ENCODE measurements at regions not wholly inside any gene's neighbourhood (a gene's known extent, or its start where the extent isn't known, plus 50 kb on each side); places are given as distances from the start of the nearest gene placed in this dataset.

DNA sequence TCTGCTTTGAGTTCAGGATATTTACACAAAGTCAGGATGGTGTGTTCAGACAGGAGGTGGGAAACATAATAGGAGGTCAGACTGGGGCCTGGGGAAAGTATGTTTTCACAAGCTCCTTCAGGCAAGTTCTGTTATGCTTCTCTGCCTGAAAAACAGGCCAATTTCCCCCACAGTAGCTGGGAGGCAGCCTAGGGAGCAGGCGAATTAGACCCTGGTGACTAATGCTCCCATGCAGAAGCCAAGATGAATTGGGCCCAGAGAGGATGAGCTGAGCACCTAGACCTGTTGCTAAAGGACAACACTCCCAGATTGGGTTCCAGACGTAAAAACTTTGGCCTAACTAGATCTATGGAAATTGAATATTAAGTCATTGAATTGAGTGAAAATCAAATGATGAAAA lies 142.2 kb upstream of the MAP3K7 start:
- no peaks in the 10 kb centered on the region for H3K36me3 ChIP-seq (ENCODE audit: insufficient read depth, insufficient read length, low read length)
- H3K9me3 ChIP-seq (ENCODE audit: insufficient read depth, low read length) = no peaks in the 10 kb centered on the region
- TF ChIP-seq YY1 (IDR thresholded peaks at IDR 0.05; ENCODE audit: insufficient read depth, insufficient read length) (no peak), ZNF274 (IDR thresholded peaks at IDR 0.05; ENCODE audit: low read depth, low read length) (no peak), SUZ12 (IDR thresholded peaks at IDR 0.05; ENCODE audit: extremely low read depth, insufficient read depth, insufficient read length) (no peak)
- H3K27me3 ChIP-seq (ENCODE audit: insufficient read depth, insufficient read length) = no peaks in the 10 kb centered on the region
- H3K9ac ChIP-seq (ENCODE audit: insufficient read length, low read depth) = no peak overlapping the region
- no peaks in the 10 kb centered on the region for H3K4me1 ChIP-seq (ENCODE audit: insufficient read depth, insufficient read length)
- DNase-seq (ENCODE audit: low read depth, low spot score) = no peak
- H3K4me3 ChIP-seq (ENCODE audit: insufficient read length, low read depth) = no peak overlapping the region

DNA sequence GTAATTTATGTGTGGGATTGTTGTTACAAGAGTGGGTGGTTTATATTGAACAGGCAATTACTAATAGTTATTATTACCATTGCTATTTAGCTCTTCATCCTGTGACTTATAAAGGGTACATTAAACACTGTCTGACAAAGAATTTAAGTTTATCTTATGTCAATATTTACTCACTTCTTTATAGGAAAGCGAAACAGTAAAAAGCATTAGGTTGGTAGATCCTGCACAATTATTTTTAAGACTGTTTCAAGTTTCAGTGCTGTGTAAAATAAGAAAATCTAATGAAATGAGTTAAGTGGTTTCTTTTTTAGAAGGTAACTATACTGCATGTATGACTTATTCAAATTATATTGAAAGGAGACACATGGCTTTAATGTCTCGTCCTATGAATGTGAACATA lies 135.8 kb upstream of the MAP3K7 start:
- Histone ChIP-seq H3K4me3 (ENCODE audit: insufficient read length, low read depth) (no peak overlapping the region), H3K9ac (ENCODE audit: insufficient read length, low read depth) (no peak overlapping the region), H3K36me3 (ENCODE audit: insufficient read depth, insufficient read length, low read length) (no peaks in the 10 kb centered on the region), H3K27me3 (ENCODE audit: insufficient read depth, insufficient read length) (no peaks in the 10 kb centered on the region), H3K4me1 (ENCODE audit: insufficient read depth, insufficient read length) (no peaks in the 10 kb centered on the region), H3K9me3 (ENCODE audit: insufficient read depth, low read length) (no peaks in the 10 kb centered on the region)
- TF ChIP-seq ZNF274 (IDR thresholded peaks at IDR 0.05; ENCODE audit: low read depth, low read length) = no peak
- TF ChIP-seq YY1 (IDR thresholded peaks at IDR 0.05; ENCODE audit: insufficient read depth, insufficient read length) = no peak
- TF ChIP-seq SUZ12 (IDR thresholded peaks at IDR 0.05; ENCODE audit: extremely low read depth, insufficient read depth, insufficient read length) = no peak
- no peak for DNase-seq (ENCODE audit: low read depth, low spot score)

DNA sequence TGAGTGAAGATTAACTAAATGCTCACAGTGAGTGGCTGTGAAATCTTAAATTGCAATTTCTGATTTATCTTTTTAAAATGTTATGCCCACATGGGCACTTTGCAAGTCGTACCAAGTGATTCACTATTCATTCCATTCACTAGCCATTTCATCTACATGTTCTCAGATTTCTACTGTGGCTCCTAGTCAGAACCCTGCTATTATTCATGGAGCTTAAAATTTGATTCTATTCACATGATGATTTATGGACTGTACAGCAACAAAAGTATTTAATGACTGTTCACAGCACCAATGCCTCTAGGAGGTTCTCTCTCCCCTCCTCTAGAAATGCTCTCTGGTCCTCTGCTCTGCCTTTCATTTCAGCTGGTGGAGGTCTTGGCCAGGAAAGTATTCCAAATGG lies 133.5 kb upstream of the MAP3K7 start:
- no peak overlapping the region for H3K9ac ChIP-seq (ENCODE audit: insufficient read length, low read depth)
- no peaks in the 10 kb centered on the region for H3K4me1 ChIP-seq (ENCODE audit: insufficient read depth, insufficient read length)
- H3K4me3 ChIP-seq (ENCODE audit: insufficient read length, low read depth) = no peak overlapping the region
- H3K36me3 ChIP-seq (ENCODE audit: insufficient read depth, insufficient read length, low read length) = no peaks in the 10 kb centered on the region
- no peaks in the 10 kb centered on the region for H3K27me3 ChIP-seq (ENCODE audit: insufficient read depth, insufficient read length)
- TF ChIP-seq YY1 (IDR thresholded peaks at IDR 0.05; ENCODE audit: insufficient read depth, insufficient read length) = no peak
- no peak for TF ChIP-seq ZNF274 (IDR thresholded peaks at IDR 0.05; ENCODE audit: low read depth, low read length)
- no peak for TF ChIP-seq SUZ12 (IDR thresholded peaks at IDR 0.05; ENCODE audit: extremely low read depth, insufficient read depth, insufficient read length)
- no peak for DNase-seq (ENCODE audit: low read depth, low spot score)
- no peaks in the 10 kb centered on the region for H3K9me3 ChIP-seq (ENCODE audit: insufficient read depth, low read length)

DNA sequence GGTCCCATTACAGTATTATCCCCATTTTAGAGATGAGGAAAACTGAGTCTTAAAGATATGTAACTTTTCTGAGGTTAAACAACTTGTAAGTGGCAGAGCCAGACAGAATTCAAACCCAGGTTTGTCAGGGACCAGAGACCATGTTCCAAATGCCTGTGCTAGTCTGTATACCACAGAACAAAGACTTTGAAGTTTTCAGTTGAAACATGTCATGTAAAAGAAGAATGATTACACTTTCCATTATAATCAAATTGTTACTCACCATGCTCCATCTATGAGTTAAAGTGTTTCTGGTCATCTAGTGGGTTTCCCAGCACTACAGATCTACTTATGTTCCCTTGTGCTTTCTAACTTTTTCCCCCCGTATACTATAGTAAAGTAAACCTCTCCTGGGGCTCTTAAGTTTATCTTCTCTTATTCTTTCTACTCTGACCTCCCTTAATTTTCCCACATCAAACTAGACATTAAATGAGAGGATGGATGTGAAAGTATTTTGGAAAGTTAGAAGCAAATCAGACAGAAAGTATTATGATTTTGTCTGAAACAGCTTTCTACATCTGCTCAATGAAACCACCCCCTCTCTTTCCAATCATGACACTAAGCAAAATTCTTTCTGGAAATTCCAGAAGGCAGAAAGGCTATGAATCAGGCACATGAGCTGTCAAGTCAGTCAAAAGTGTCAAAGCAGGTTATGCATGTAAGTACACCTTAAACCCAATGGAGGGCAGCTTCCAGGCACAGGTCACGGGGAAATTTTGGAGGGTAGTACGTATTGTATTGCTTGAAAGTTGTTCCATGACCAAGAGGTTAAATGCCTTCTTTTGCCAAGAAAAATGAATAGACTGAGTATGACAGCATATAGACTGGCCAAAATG lies 132.7 kb upstream of the MAP3K7 start:
- no peaks in the 10 kb centered on the region for H3K9me3 ChIP-seq (ENCODE audit: insufficient read depth, low read length)
- H3K27me3 ChIP-seq (ENCODE audit: insufficient read depth, insufficient read length) = no peaks in the 10 kb centered on the region
- no peak for DNase-seq (ENCODE audit: low read depth, low spot score)
- no peaks in the 10 kb centered on the region for H3K4me1 ChIP-seq (ENCODE audit: insufficient read depth, insufficient read length)
- no peaks in the 10 kb centered on the region for H3K36me3 ChIP-seq (ENCODE audit: insufficient read depth, insufficient read length, low read length)
- no peak overlapping the region for H3K9ac ChIP-seq (ENCODE audit: insufficient read length, low read depth)
- no peak overlapping the region for H3K4me3 ChIP-seq (ENCODE audit: insufficient read length, low read depth)
- no peak for TF ChIP-seq ZNF274 (IDR thresholded peaks at IDR 0.05; ENCODE audit: low read depth, low read length)
- TF ChIP-seq SUZ12 (IDR thresholded peaks at IDR 0.05; ENCODE audit: extremely low read depth, insufficient read depth, insufficient read length) = no peak
- TF ChIP-seq YY1 (IDR thresholded peaks at IDR 0.05; ENCODE audit: insufficient read depth, insufficient read length) = no peak

DNA sequence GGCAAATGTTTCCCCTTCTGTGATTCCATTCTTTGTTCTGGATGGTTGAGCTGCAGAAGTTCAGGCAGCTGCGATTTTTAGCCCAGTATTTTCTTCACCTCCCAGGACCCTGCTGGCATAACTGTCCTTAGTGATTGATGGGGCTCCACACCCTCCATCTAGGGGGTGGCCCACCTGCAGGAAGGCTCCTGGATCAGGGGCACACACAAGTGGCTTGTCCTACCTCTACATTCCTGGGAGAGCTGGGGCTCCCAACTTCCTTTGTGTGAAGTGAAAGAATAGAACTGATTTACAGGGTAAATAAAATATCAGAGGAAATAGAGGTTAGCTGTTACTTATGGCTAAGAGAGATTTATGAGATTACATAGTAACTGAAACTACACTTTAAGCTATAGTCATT lies 129.5 kb upstream of the MAP3K7 start:
- no peak for DNase-seq (ENCODE audit: low read depth, low spot score)
- H3K36me3 ChIP-seq (ENCODE audit: insufficient read depth, insufficient read length, low read length) = no peaks in the 10 kb centered on the region
- TF ChIP-seq YY1 (IDR thresholded peaks at IDR 0.05; ENCODE audit: insufficient read depth, insufficient read length) (no peak), SUZ12 (IDR thresholded peaks at IDR 0.05; ENCODE audit: extremely low read depth, insufficient read depth, insufficient read length) (no peak)
- H3K4me1 ChIP-seq (ENCODE audit: insufficient read depth, insufficient read length) = no peaks in the 10 kb centered on the region
- H3K27me3 ChIP-seq (ENCODE audit: insufficient read depth, insufficient read length) = no peaks in the 10 kb centered on the region
- no peaks in the 10 kb centered on the region for H3K9me3 ChIP-seq (ENCODE audit: insufficient read depth, low read length)
- H3K9ac ChIP-seq (ENCODE audit: insufficient read length, low read depth) = no peak overlapping the region
- H3K4me3 ChIP-seq (ENCODE audit: insufficient read length, low read depth) = no peak overlapping the region

DNA sequence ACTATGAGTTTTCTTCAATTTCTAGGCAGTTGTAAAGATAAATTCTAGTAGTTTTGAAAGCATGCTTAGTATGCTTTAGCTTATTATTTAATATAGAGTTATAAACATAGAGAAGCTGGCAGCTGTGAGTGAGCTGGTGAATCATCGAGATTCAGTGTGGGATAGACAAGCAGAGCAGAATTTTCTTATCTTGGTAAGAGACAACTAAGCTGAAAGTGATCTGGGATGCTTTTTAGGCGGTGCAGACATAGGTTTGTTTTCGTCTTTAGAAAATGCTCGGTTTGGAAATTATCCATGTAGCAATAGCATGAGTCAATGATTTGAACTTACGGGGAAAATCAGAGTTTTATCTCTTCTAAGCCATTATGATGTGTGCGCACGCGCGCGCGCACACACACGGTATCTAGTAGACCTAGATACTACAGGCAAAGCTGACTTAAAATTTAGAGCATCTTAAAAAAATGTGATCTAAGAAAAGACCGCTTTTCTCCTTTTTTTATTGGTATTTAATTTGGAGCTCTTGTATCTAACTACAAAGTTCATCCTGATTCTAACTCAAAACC lies 128.3 kb upstream of the MAP3K7 start:
- H3K4me1 ChIP-seq (ENCODE audit: insufficient read depth, insufficient read length) = no peaks in the 10 kb centered on the region
- TF ChIP-seq YY1 (IDR thresholded peaks at IDR 0.05; ENCODE audit: insufficient read depth, insufficient read length) (no peak), ZNF274 (IDR thresholded peaks at IDR 0.05; ENCODE audit: low read depth, low read length) (no peak), SUZ12 (IDR thresholded peaks at IDR 0.05; ENCODE audit: extremely low read depth, insufficient read depth, insufficient read length) (no peak)
- H3K36me3 ChIP-seq (ENCODE audit: insufficient read depth, insufficient read length, low read length) = no peaks in the 10 kb centered on the region
- no peak overlapping the region for H3K4me3 ChIP-seq (ENCODE audit: insufficient read length, low read depth)
- H3K27me3 ChIP-seq (ENCODE audit: insufficient read depth, insufficient read length) = no peaks in the 10 kb centered on the region
- no peak for DNase-seq (ENCODE audit: low read depth, low spot score)
- no peak overlapping the region for H3K9ac ChIP-seq (ENCODE audit: insufficient read length, low read depth)
- H3K9me3 ChIP-seq (ENCODE audit: insufficient read depth, low read length) = no peaks in the 10 kb centered on the region

GRCh38 chr6:90714319-90714718 lies 127.4 kb upstream of the MAP3K7 start:
- DNase-seq (ENCODE audit: low read depth, low spot score) = no peak
- no peaks in the 10 kb centered on the region for H3K9me3 ChIP-seq (ENCODE audit: insufficient read depth, low read length)
- no peaks in the 10 kb centered on the region for H3K4me1 ChIP-seq (ENCODE audit: insufficient read depth, insufficient read length)
- H3K4me3 ChIP-seq (ENCODE audit: insufficient read length, low read depth) = no peak overlapping the region
- no peaks in the 10 kb centered on the region for H3K36me3 ChIP-seq (ENCODE audit: insufficient read depth, insufficient read length, low read length)
- TF ChIP-seq ZNF274 (IDR thresholded peaks at IDR 0.05; ENCODE audit: low read depth, low read length) (no peak), SUZ12 (IDR thresholded peaks at IDR 0.05; ENCODE audit: extremely low read depth, insufficient read depth, insufficient read length) (no peak), YY1 (IDR thresholded peaks at IDR 0.05; ENCODE audit: insufficient read depth, insufficient read length) (no peak)
- H3K27me3 ChIP-seq (ENCODE audit: insufficient read depth, insufficient read length) = no peaks in the 10 kb centered on the region
- no peak overlapping the region for H3K9ac ChIP-seq (ENCODE audit: insufficient read length, low read depth)
